NCI-H1930 (cell line): ENCODE measurements at regions not wholly inside any gene's neighbourhood (a gene's known extent, or its start where the extent isn't known, plus 50 kb on each side); places are given as distances from the start of the nearest gene placed in this dataset.

Experiments
- DNase-seq, 2 experiments: peaks; one replicate each; lab custom pipeline; 2025; lab: John Stamatoyannopoulos, UW

DNA sequence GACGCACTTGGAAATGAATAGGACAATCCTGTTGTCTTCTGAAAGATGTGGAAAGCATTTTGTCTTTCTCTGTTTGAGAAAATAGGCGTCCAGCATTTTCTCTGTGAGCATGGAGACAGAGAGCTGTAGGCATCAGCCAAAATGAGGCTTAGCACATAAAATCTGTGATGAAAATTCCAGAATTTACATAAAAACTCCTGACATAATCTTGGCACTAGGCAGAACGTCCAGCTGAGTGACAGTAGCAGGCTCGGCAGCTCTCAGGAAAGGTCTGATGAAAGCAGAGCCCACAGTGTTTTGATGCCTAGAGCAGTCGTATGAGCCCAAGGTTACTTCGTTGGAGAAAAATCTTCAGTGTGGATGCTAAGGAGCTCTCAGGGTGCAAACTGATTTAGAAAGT, 543.3 kb upstream of the MAP3K7 start:
- no peak for DNase-seq

- DNase-seq = no peak
Observed at GRCh38 chr6:91127752-91128151, 540.9 kb upstream of the MAP3K7 start.

DNA sequence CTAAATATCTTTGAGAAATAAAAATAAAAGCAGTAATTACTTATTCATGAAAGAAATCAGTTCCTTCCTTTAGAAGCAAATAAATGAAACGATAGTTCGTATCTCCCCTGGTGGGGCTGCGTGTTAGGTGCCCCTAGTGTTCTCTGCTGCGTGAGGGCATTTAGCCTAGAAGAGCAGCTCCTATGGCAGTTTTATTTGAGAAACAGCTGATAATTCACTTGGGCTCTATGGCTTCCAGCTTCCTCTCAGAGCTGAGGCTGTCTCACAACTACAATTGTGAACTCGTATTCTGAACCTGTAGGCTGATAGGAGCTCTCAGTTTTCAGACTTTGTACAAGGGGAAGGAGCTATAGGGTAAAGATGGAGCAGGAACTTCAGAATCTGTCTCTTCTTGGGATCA, 540.0 kb upstream of the MAP3K7 start:
- no peak for DNase-seq

DNA sequence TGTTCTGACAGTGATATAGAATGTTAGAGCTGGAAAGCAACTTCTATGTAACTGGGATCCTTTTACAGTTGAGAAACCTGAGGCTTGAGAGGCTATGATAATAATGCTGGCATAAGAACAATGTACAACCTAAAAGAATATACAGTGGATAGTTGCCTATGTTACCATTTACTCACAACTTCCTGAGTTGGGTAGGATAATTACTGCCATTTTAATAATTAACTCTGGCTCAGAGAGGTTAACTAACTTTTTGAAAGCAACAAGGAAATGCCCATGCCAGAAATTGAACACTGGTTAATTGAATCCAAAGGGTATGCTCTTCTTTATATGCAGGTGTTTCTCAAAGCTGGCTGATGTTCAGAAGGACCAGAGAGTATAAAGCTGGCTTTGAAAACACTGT, 530.7 kb upstream of the MAP3K7 start:
- no peak for DNase-seq

- DNase-seq = no peak
Observed at GRCh38 chr6:91114123-91114708, 527.3 kb upstream of the MAP3K7 start.

DNA sequence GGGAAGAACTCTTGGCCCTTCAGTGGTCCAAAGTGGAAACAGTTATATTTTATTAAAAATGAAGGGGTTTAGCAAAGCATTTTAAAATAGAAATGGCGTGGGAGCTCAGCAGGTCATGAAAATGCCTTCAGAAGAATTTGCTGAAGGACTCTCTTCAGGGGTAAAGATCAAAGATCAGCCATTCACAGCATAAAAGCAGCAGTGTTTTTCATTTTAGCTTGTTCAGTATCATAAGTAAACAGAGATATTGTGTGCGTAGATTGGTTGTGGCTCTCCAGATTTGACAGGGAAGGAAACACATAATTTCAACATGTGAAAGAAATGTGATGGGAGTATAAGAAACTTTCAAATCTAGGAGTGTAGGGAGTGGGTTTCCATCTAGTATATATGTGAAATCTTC, 519.2 kb upstream of the MAP3K7 start:
- DNase-seq = no peak

GRCh38 chr6:91105532-91105931, 518.7 kb upstream of the MAP3K7 start:
- DNase-seq = no peak

DNA sequence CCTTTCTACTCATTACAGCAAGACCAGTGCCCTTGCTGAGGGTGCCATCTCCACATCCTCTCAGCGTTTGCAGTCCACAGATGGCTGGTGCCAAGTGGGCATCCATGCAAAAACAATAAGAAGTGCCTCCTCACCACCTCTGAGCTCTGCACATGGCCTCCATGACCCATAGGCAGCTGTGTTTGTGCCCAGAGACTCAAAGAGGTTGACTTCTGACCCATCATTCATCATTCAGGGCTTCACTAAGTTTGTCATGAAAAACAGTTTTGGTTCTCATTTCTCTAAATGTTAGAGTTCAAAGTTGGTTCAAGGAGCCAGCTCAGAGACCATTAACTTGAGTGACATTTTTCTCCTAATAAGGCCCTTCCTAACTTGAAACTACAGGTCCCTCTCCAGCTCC, 512.6 kb upstream of the MAP3K7 start:
- no peak for DNase-seq

GRCh38 chr6:91098006-91098405, 511.1 kb upstream of the MAP3K7 start:
- no peak for DNase-seq

DNA sequence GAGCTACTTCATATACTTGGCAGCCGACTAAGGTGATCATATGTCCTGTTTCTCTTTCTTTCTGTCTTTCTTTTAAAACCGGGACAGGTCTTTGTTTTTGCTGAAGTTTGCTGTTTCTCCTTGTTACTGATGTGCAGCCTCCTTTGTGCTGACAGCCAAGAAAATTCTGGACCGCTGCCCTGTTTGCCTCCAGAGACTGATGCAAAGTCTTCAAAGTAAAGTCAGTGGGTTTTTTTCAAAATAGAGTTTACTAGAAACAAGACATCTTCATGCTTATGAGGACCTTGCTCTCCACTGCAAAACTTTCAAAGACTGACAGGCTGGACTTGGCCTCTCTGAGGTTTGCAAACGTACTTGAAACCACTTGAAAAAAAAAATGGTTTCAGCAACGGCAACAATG, 510.5 kb upstream of the MAP3K7 start:
- no peak for DNase-seq

DNA sequence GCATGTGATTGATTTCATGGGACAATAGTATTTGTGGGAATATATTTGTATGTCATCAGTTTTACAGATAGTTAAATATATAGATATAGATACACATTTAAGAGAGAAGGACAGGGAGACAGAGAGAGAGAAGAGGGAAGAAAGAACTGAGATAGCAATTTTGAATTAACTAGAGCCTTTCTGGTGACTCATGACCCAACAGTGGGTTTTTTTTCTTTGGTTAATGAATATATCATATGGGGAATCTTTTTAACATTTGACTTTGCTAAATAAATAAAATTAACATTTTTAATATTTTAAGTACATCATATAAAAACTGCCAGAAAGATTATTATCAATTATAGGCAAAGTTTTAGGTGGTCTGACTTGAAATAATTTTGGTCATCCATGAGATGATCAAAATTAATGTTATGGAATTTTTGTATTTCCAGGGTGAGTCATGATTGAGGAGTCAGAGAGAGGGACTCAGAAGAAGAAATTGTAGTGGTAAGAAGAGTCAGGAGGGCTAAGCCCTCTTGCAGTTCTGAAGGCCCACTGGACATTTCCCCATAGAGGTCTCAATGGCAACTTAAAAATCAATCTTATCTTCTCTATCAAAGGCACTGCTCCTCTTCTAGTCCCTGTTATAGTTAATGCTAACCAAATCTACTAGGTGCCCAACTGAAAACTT, 508.1 kb upstream of the MAP3K7 start:
- no peak for DNase-seq

GRCh38 chr6:91094341-91094740, 507.5 kb upstream of the MAP3K7 start:
- DNase-seq = no peak

DNA sequence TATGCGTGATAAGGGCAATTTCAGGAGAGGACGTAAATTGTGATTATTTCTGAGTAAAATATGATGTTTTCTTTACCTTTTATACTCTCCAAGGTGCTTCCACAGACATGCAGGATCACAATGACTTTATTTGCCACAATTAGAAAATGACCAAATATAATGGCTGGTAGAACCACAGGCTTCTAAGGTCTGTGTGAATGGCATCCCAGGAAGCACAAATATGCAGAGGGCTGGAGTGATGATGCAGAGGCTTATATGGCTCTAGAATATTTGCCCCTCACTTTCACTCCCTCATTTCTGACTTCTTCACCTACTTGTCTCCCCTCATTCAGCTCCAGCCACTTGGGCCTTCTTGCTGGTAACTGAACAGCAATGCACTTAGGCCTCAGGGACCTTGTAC, 502.1 kb upstream of the MAP3K7 start:
- DNase-seq = peak in 1 of 2 experiments; percentile 34

GRCh38 chr6:91088515-91088914, 501.6 kb upstream of the MAP3K7 start:
- DNase-seq = peak; percentile 61 to 65

- DNase-seq = peak in 1 of 2 experiments; percentile 1
Observed at GRCh38 chr6:91087908-91088307, 501.0 kb upstream of the MAP3K7 start.

DNA sequence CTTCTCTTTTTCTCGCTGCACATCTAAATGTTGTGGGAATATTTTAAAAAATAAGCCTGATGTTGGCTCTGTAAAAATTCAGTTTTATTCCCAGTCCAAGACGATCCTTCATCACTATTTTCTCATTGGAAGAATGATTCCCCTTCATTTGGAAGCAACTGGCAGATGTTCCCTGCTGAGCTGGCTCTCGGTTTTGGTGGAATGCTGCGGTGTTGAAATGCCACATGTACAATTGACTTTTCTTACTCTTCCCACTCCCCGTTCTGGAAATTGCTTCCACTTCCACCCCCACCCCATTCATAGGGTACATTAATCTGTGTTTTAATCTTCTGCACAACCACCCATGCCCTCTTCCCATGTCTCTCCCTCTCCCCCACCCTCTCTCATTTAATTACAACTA, 496.3 kb upstream of the MAP3K7 start:
- no peak for DNase-seq

DNA sequence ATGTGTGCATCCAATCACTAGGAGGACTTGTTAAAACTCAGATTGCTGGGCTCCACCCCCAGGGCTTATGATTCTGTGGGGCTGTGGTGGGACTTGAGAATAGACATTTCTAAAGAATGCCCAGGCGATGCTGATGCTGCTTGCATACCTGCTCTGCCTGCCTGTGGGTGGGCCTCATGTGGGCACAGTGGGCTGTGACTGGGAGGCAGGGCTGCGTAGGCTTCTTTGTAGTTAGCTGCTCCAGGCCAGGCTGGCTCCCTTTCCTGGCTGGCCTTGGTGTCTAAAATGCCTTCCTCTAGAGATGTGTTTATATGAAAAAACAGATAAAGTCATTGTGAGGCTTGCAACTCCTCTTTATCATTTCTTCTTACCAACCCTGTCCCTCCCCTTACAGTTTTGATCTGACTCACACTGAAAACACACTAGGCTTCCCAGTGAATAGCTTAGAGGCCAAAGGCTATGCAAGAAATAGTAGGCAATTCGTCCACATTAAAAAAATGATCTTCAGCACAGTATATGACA, 495.5 kb upstream of the MAP3K7 start:
- no peak for DNase-seq

- DNase-seq = peak in 1 of 2 experiments; percentile 17
Observed at GRCh38 chr6:91081452-91082067, 494.7 kb upstream of the MAP3K7 start.

- no peak for DNase-seq
Observed at GRCh38 chr6:91080871-91081270, 494.0 kb upstream of the MAP3K7 start.

GRCh38 chr6:91079969-91080368, 493.1 kb upstream of the MAP3K7 start:
- no peak for DNase-seq

- no peak for DNase-seq
Observed at GRCh38 chr6:91075244-91075976, 488.5 kb upstream of the MAP3K7 start.

- DNase-seq = no peak
Observed at GRCh38 chr6:91063362-91063761, 476.5 kb upstream of the MAP3K7 start.

DNA sequence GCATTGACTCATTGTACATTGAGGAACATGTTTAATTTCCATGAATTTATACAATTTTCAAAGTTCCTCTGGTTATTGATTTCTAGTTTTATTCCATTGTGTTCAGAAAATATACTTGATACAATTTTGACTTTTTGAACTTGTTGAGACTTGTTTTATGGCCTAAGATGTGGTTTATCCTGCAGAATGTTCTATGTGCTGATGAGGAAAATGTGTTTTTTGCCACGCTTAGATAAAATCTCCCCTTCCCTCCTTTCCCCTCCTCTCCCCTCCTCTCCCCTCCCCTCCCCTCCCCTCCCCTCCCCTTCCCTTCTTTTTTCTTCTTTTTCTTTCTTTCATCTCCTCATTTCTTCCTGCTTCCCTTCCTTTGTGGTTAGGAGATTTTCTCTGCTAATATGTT, 470.8 kb upstream of the MAP3K7 start:
- no peak for DNase-seq
